ENCODE measurements at regions not wholly inside any gene's neighbourhood (a gene's known extent, or its start where the extent isn't known, plus 50 kb on each side); places are given as distances from the start of the nearest gene placed in this dataset.

DNA sequence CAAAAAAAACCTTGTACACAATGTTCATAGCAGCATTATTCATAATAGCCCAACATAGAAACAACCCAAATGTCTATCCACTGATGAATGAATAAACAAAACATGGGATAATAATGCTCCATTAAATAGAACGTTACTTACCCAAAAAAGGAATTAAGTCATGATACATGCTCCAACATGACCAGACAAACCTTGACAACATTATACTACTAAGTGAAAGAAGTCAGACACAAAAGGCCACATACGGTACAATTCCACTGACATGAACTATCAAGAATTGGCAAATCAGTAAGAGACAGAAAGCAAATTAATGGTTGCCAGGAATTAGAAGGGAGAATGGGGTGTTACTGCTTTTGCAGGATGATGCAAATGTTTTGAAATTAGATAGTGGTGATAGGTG lies 193.8 kb upstream of the SHISA6 start:
- no peak for TF ChIP-seq CTCF (conservative IDR thresholded peaks at IDR 0.05 in 1 of 2, IDR thresholded peaks at IDR 0.05 in 1 of 2; ENCODE audit: low read depth in 1 of 2, low read length in 2 of 2)
- no peak for TF ChIP-seq EZH2 (IDR thresholded peaks at IDR 0.05; ENCODE audit: low read length, missing control alignments)
